Keratinocyte (primary cell): ENCODE measurements at regions not wholly inside any gene's neighbourhood (a gene's known extent, or its start where the extent isn't known, plus 50 kb on each side); places are given as distances from the start of the nearest gene placed in this dataset.

Experiments used
- DNase-seq: peaks from one replicate; pipeline ENCODE4 v3.0.0-alpha.2; 2011; ENCODE audit warnings: low read depth, missing footprints, low spot score
- FAIRE-seq: peaks from 2 replicates; lab custom pipeline; 2011; peaks lifted over from hg19 to GRCh38; lab: Jason Lieb, UNC
- H2AFZ ChIP-seq: 2 replicates; pipeline ENCODE4 v1.6.0; 2012; ENCODE audit warnings: low read length, control low read depth, inconsistent platforms; ENCODE audit not compliant: control insufficient read depth
- H3K27ac ChIP-seq: 2 replicates; pipeline ENCODE4 v1.5.1; 2011; ENCODE audit warnings: low read length; ENCODE audit not compliant: control insufficient read depth, insufficient read depth
- H3K27me3 ChIP-seq: 3 replicates; pipeline ENCODE4 v1.6.0; 2011; ENCODE audit warnings: low read length; ENCODE audit not compliant: control insufficient read depth, insufficient read depth; ENCODE audit errors: extremely low read depth
- H3K36me3 ChIP-seq, 2 experiments: 2 replicates in 1 of 2; 3 replicates in 1 of 2; pipeline ENCODE4 v1.5.1; 2011; ENCODE audit warnings: low read length in 2 of 2, mild to moderate bottlenecking in 1 of 2; ENCODE audit not compliant: control insufficient read depth in 2 of 2, insufficient read depth in 2 of 2; ENCODE audit errors: extremely low read depth in 1 of 2
- H3K4me1 ChIP-seq: 3 replicates; pipeline ENCODE4 v1.5.1; 2011; ENCODE audit warnings: low read length; ENCODE audit not compliant: control insufficient read depth, insufficient read depth; ENCODE audit errors: extremely low read depth
- H3K4me2 ChIP-seq: 3 replicates; pipeline ENCODE4 v1.6.0; 2011; ENCODE audit warnings: low read depth, low read length; ENCODE audit not compliant: control insufficient read depth, insufficient read depth; ENCODE audit errors: extremely low read depth
- H3K4me3 ChIP-seq, 3 experiments: fragments of 200-600 bp in 1 of 3; sonication (generic) in 1 of 3; 2 replicates in 2 of 3; 3 replicates in 1 of 3; pipeline ENCODE4 v1.5.1; 2011 to 2016; ENCODE audit warnings: low read length in 3 of 3, mild to moderate bottlenecking in 3 of 3, control low read depth in 2 of 3, inconsistent platforms in 1 of 3, low read depth in 1 of 3, mixed read lengths in 1 of 3, mixed run types in 1 of 3, moderate library complexity in 1 of 3; ENCODE audit not compliant: control insufficient read depth in 2 of 3, insufficient read depth in 2 of 3; ENCODE audit errors: extremely low read depth in 1 of 3
- H3K79me2 ChIP-seq: 2 replicates; pipeline ENCODE4 v1.6.0; 2012; ENCODE audit warnings: low read length; ENCODE audit not compliant: control insufficient read depth, insufficient read depth
- H3K9ac ChIP-seq: 3 replicates; pipeline ENCODE4 v1.6.0; 2011; ENCODE audit warnings: low read length; ENCODE audit not compliant: control insufficient read depth, insufficient read depth; ENCODE audit errors: extremely low read depth
- H3K9me1 ChIP-seq: 3 replicates; pipeline ENCODE4 v1.6.0; 2011; ENCODE audit warnings: low read length; ENCODE audit not compliant: control insufficient read depth, insufficient read depth; ENCODE audit errors: extremely low read depth
- H3K9me3 ChIP-seq: 2 replicates; pipeline ENCODE4 v1.5.1; 2012; ENCODE audit warnings: low read depth, low read length; ENCODE audit not compliant: control insufficient read depth
- H4K20me1 ChIP-seq: 3 replicates; pipeline ENCODE4 v1.6.0; 2011; ENCODE audit warnings: low read length; ENCODE audit not compliant: control insufficient read depth, insufficient read depth; ENCODE audit errors: extremely low read depth
- EZH2 ChIP-seq: IDR thresholded peaks from one replicate; pipeline ENCODE4 v1.6.1; 2012; ENCODE audit warnings: inconsistent platforms, mild to moderate bottlenecking, low read length, moderate library complexity
- dilution Hi-C: fragments of 300-500 bp; cut with MboI; formaldehyde crosslinking; loops from one replicate; pipeline ENCODE4 v1.7.0; 2020; ENCODE audit warnings: low sequenced_read_pairs; ENCODE audit not compliant: extremely low pct_ligation_motif_present
- TF ChIP-seq, protein P1 (sequence below), 3 experiments: IDR thresholded peaks in 1 of 3; conservative IDR thresholded peaks in 1 of 3; optimal IDR thresholded peaks in 1 of 3; 2 replicates in 2 of 3; 3 replicates in 1 of 3; pipeline versions ENCODE3 to v1.5.1; 2011; ENCODE audit warnings: low read length in 3 of 3, mild to moderate bottlenecking in 3 of 3, moderate library complexity in 2 of 3, control low read depth in 1 of 3, inconsistent platforms in 1 of 3; ENCODE audit not compliant: insufficient read depth in 2 of 3; ENCODE audit errors: extremely low read depth in 1 of 3

DNA sequence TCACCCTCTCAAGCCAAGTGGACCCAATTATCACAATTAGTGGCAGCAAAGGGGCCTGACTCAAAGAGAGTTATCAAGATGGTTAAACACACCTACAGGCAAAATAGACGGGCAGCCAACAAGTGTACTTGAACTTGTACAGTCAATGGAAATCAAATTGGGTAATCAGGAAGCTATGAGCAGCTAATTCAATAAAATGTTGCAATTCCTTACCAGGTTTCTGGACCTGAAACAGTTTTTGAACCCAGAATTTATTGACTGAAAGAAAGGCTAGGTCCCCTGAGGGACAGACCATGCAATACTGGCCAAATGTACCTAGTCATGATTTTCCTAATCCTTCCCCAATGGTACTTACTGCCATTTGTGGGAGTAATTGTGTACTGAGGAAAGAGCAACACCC, 679.8 kb downstream of the EPM2A start:
- no peak overlapping the region for H3K4me3 ChIP-seq
- no peaks in the 10 kb centered on the region for H3K79me2 ChIP-seq
- no peaks in the 10 kb centered on the region for H4K20me1 ChIP-seq
- no peak overlapping the region for H3K27ac ChIP-seq
- H2AFZ ChIP-seq: no peak overlapping the region
- H3K4me2 ChIP-seq: no peak overlapping the region
- no peaks in the 10 kb centered on the region for H3K4me1 ChIP-seq
- no peak overlapping the region for H3K9ac ChIP-seq
- FAIRE-seq (no peak), DNase-seq (no peak)
- no peaks in the 10 kb centered on the region for H3K9me1 ChIP-seq
- no peaks in the 10 kb centered on the region for H3K36me3 ChIP-seq
- dilution Hi-C loops: no loop called here
- H3K9me3 ChIP-seq: no peaks in the 10 kb centered on the region
- no peaks in the 10 kb centered on the region for H3K27me3 ChIP-seq
- no peak for TF ChIP-seq EZH2
- TF ChIP-seq, protein P1, sequence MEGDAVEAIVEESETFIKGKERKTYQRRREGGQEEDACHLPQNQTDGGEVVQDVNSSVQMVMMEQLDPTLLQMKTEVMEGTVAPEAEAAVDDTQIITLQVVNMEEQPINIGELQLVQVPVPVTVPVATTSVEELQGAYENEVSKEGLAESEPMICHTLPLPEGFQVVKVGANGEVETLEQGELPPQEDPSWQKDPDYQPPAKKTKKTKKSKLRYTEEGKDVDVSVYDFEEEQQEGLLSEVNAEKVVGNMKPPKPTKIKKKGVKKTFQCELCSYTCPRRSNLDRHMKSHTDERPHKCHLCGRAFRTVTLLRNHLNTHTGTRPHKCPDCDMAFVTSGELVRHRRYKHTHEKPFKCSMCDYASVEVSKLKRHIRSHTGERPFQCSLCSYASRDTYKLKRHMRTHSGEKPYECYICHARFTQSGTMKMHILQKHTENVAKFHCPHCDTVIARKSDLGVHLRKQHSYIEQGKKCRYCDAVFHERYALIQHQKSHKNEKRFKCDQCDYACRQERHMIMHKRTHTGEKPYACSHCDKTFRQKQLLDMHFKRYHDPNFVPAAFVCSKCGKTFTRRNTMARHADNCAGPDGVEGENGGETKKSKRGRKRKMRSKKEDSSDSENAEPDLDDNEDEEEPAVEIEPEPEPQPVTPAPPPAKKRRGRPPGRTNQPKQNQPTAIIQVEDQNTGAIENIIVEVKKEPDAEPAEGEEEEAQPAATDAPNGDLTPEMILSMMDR (optimal IDR thresholded peaks at IDR 0.05 in 1 of 3, IDR thresholded peaks at IDR 0.05 in 1 of 3, conservative IDR thresholded peaks at IDR 0.05 in 1 of 3; ENCODE audit: extremely low read depth in 1 of 3, insufficient read depth in 2 of 3, low read length in 3 of 3): no peak

DNA sequence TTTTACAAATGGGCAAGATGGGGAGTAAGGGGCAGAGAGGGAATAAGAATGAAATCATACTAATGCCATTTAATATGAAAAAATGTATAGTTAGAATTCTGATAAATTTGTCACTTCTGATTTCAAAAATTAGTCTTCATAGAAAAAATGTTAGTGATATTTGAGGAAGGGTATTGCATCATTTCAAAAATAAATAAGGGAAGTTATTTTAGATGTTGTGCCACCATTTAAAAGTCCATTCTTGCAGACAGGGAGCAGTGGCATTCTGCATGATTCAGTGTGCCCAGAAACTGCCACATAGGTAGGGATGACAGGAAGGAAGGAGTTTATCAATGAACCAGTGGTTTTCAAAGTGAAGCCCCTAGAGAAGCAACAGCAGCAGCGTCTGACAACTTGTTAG, 674.6 kb downstream of the EPM2A start:
- no peaks in the 10 kb centered on the region for H3K9me1 ChIP-seq
- no peaks in the 10 kb centered on the region for H3K27me3 ChIP-seq
- H2AFZ ChIP-seq: no peak overlapping the region
- H3K4me1 ChIP-seq: no peaks in the 10 kb centered on the region
- TF ChIP-seq, protein P1 (optimal IDR thresholded peaks at IDR 0.05 in 1 of 3, IDR thresholded peaks at IDR 0.05 in 1 of 3, conservative IDR thresholded peaks at IDR 0.05 in 1 of 3; ENCODE audit: extremely low read depth in 1 of 3, insufficient read depth in 2 of 3, low read length in 3 of 3): no peak
- no peak for TF ChIP-seq EZH2
- no peak overlapping the region for H3K9ac ChIP-seq
- no peak overlapping the region for H3K4me2 ChIP-seq
- H3K4me3 ChIP-seq: no peak overlapping the region
- FAIRE-seq: no peak
- no peaks in the 10 kb centered on the region for H3K9me3 ChIP-seq
- no peaks in the 10 kb centered on the region for H3K79me2 ChIP-seq
- dilution Hi-C loops: no loop called here
- H4K20me1 ChIP-seq: no peaks in the 10 kb centered on the region
- no peaks in the 10 kb centered on the region for H3K36me3 ChIP-seq
- DNase-seq: no peak
- no peak overlapping the region for H3K27ac ChIP-seq
